ENCODE measurements at regions not wholly inside any gene's neighbourhood (a gene's known extent, or its start where the extent isn't known, plus 50 kb on each side); places are given as distances from the start of the nearest gene placed in this dataset.

- H3K4me3 ChIP-seq (ENCODE audit: low read depth, low read length) = no peak overlapping the region
- TF ChIP-seq, protein P1, sequence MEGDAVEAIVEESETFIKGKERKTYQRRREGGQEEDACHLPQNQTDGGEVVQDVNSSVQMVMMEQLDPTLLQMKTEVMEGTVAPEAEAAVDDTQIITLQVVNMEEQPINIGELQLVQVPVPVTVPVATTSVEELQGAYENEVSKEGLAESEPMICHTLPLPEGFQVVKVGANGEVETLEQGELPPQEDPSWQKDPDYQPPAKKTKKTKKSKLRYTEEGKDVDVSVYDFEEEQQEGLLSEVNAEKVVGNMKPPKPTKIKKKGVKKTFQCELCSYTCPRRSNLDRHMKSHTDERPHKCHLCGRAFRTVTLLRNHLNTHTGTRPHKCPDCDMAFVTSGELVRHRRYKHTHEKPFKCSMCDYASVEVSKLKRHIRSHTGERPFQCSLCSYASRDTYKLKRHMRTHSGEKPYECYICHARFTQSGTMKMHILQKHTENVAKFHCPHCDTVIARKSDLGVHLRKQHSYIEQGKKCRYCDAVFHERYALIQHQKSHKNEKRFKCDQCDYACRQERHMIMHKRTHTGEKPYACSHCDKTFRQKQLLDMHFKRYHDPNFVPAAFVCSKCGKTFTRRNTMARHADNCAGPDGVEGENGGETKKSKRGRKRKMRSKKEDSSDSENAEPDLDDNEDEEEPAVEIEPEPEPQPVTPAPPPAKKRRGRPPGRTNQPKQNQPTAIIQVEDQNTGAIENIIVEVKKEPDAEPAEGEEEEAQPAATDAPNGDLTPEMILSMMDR (IDR thresholded peaks at IDR 0.05; ENCODE audit: insufficient read depth, low read depth, low read length, missing control alignments) = no peak
- DNase-seq (ENCODE audit: low read depth) = no peak
Measured at GRCh38 chr2:142241016-142241415, 110.2 kb upstream of the LRP1B start.

DNA sequence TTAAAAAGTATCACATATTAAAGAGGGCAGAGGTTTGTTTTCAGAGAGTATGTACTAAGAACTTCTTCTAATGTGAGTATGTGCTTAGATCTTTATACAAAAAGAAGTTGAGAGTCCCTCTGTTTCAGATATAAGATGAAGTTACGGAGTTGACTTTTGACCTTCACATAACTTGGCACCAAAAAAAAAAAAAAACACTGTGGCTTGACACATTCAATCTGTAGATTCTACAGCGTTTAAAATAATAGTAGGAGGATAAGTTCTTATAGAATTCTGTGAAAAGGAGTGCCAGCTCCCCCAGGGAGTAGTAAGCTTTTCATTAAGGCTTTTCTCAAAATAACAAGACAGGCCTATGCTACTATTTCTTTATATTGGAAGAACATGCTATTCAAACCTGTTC, 105.4 kb upstream of the LRP1B start:
- no peak for DNase-seq (ENCODE audit: low read depth)
- TF ChIP-seq, protein P1 (IDR thresholded peaks at IDR 0.05; ENCODE audit: insufficient read depth, low read depth, low read length, missing control alignments) = no peak
- H3K4me3 ChIP-seq (ENCODE audit: low read depth, low read length) = no peak overlapping the region

- no peak for DNase-seq (ENCODE audit: low read depth)
- TF ChIP-seq, protein P1 (IDR thresholded peaks at IDR 0.05; ENCODE audit: insufficient read depth, low read depth, low read length, missing control alignments) = no peak
- H3K4me3 ChIP-seq (ENCODE audit: low read depth, low read length) = no peak overlapping the region
Measured at GRCh38 chr2:142234741-142235140, 103.9 kb upstream of the LRP1B start.

- no peak for DNase-seq (ENCODE audit: low read depth)
- no peak overlapping the region for H3K4me3 ChIP-seq (ENCODE audit: low read depth, low read length)
- TF ChIP-seq, protein P1 (IDR thresholded peaks at IDR 0.05; ENCODE audit: insufficient read depth, low read depth, low read length, missing control alignments) = no peak
Measured at GRCh38 chr2:142223309-142223708, 92.5 kb upstream of the LRP1B start.

DNA sequence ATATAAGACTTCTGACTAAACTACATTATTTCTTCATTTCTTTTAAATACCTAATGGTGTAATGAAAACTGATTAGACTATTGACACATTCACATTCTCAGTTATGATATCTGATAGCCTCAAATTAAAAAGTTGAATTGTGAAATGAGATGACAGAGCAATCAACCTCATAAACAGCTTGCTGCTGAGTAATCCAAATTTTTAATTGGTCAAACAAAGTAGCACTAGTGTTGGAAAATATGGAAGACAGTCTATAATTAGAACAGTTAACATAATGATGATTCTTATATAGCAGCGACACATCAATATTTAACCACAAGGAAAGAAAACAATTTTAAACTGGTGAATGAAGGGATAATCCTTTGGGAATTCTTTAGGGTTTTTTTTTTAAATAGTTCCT, 91.9 kb upstream of the LRP1B start:
- TF ChIP-seq, protein P1 (IDR thresholded peaks at IDR 0.05; ENCODE audit: insufficient read depth, low read depth, low read length, missing control alignments) = no peak
- H3K4me3 ChIP-seq (ENCODE audit: low read depth, low read length) = no peak overlapping the region
- DNase-seq (ENCODE audit: low read depth) = no peak

DNA sequence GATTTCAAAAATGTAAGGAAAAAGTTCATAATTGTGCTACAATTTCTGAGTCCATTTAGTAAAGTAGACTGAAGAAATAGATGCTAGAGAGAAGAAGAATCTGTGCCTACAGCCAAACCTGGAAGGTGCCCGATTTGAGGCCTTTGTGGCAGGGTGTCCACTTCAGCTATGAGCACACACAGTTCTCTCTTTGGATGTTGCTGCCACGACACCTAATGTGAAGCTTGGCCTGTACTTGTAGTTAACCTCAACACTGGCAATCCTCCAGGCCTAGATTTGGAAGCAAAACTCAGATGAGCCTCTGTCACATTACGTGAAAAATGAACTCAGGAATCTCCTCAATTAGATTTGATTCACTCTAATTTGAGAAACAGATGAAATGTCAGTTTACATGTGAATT, 90.1 kb upstream of the LRP1B start:
- TF ChIP-seq, protein P1 (IDR thresholded peaks at IDR 0.05; ENCODE audit: insufficient read depth, low read depth, low read length, missing control alignments) = no peak
- no peak for DNase-seq (ENCODE audit: low read depth)

GRCh38 chr2:142220239-142220638, 89.4 kb upstream of the LRP1B start:
- DNase-seq (ENCODE audit: low read depth) = no peak
- no peak overlapping the region for H3K4me3 ChIP-seq (ENCODE audit: low read depth, low read length)
- TF ChIP-seq, protein P1 (IDR thresholded peaks at IDR 0.05; ENCODE audit: insufficient read depth, low read depth, low read length, missing control alignments) = no peak

More for the DNA sequence above, 90.1 kb upstream of the LRP1B start:
- no peak overlapping the region for H3K4me3 ChIP-seq (ENCODE audit: low read depth, low read length)

All from GM12865 (cell line).